GM20000 (cell line): ENCODE measurements at regions not wholly inside any gene's neighbourhood (a gene's known extent, or its start where the extent isn't known, plus 50 kb on each side); places are given as distances from the start of the nearest gene placed in this dataset.
"Not testable (repeated sequence)": the region's sequence is repeated elsewhere in the genome, so short reads cannot be mapped to it uniquely, and the experiment has no call there.

Source experiments
- DNase-seq: peaks from one replicate; pipeline ENCODE4 v3.0.0; 2012; ENCODE audit warnings: low spot score
- TF ChIP-seq, protein P1 (sequence below): IDR thresholded peaks from 2 replicates; pipeline ENCODE4 v1.5.1; 2012; ENCODE audit warnings: mild to moderate bottlenecking, control low read depth; ENCODE audit errors: extremely low read depth, missing control alignments

DNA sequence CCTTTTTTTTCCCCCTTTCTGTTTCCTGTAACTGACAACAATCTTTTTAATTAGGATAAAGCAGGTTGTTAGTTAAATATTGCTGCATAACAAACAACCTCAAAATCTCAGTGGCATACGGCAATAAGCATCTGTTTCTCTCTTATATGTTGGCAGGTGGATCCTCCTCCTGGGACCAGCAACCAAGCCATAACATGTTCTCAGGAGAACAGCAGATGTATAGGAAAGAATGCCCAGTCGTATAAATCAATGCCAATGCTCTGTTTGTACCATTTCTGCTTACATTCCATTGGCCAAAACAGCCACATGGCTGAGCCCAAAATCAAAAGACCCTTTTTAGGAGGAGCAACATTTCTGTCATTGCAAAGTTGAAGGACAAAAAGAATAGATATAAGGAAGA lies 445.7 kb downstream of the AASDHPPT start:
- TF ChIP-seq, protein P1, sequence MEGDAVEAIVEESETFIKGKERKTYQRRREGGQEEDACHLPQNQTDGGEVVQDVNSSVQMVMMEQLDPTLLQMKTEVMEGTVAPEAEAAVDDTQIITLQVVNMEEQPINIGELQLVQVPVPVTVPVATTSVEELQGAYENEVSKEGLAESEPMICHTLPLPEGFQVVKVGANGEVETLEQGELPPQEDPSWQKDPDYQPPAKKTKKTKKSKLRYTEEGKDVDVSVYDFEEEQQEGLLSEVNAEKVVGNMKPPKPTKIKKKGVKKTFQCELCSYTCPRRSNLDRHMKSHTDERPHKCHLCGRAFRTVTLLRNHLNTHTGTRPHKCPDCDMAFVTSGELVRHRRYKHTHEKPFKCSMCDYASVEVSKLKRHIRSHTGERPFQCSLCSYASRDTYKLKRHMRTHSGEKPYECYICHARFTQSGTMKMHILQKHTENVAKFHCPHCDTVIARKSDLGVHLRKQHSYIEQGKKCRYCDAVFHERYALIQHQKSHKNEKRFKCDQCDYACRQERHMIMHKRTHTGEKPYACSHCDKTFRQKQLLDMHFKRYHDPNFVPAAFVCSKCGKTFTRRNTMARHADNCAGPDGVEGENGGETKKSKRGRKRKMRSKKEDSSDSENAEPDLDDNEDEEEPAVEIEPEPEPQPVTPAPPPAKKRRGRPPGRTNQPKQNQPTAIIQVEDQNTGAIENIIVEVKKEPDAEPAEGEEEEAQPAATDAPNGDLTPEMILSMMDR = no peak
- no peak for DNase-seq

DNA sequence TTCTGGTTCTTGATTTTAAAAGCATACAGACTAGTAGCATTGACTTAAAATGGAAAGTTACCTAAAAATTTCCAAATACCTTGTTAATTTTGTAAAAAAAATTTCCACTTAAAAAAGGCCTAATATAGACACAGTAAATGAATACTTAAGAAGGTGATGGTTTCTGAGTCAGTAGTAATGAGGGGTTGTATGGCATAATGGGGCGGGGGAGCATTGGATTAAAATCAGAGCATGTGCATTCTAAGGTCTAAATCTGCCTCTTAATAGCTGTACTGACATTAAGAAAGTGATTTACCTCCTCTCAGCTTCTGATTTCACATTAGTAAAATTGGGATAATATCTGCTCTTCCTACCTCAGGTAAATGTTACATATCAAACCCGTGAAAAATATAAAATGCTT lies 446.5 kb downstream of the AASDHPPT start:
- TF ChIP-seq, protein P1 = no peak
- DNase-seq = no peak

DNA sequence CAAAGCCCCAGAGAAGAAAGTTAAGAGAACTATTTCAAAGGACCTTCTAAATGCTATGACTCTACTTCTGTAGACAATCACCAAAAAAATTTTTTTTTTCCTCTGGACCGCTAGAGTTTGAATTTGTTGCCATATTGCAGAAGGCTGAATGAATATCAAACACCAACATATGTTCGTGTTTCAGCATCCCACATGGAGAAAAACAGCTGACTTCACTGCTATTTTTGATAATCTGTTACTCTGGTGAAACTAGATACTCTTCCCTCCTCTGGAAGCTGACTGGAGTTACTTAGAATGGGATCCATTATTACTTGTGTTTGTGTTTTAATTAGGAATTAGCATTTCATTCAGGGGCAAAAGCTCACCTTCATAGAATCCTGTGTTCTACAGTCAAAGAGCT lies 447.0 kb downstream of the AASDHPPT start:
- TF ChIP-seq, protein P1 = no peak
- DNase-seq = no peak

DNA sequence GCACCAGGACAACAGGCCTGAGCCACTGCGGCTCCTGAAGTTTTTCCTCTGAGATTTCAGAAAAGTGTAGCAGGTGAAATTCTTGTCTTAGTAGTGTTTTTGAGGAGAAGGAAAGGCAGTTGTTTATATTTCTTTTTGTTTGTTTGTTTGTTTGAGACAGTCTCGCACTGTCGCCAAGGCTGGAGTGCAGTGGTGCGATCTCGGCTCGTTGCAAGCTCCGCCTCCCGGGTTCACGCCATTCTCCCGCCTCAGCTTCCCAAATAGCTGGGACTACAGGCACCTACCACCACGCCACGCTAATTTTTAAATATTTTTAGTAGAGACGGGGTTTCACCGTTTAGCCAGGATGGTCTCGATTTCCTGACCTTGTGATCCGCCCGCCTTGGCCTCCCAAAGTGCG lies 454.2 kb downstream of the AASDHPPT start:
- DNase-seq = not testable (repeated sequence)

DNA sequence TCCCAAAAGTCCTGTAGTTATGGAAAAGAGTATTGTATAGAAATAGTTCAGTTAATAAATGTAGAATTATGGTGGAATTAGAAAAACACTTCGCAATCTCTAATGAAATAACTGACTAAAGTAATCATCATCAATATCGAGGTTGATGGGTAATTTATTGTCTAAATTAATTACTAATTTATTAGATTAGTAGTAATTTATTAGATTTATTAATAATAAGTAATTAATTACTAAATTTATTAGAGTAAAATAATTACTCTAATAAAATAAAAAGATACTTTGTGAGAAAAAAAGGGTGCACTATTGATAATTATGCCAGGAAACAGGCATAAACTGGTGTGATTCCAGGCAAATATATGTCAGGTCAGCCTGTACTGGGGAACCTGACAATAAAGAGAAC lies 455.6 kb downstream of the AASDHPPT start:
- no peak for DNase-seq
- TF ChIP-seq, protein P1 = no peak

DNA sequence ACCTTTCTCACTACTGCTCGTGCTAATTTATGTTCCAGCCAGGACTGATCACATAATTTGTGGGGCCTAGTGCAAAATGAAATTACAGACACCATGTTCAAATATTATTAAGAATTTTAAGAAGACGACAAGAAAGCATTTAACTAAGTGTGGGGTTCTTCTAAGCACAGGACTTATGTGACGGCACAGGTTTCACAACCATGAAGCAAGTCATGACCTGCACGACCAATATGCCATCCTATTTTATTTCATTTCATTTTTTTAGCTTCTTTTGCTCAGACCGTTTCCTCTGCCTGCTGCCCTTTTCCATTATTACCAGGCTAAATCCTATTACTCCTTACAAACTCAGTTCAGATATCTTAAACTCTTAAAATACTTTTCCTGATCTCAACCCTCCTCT lies 462.5 kb downstream of the AASDHPPT start:
- TF ChIP-seq, protein P1 = no peak
- DNase-seq = no peak

DNA sequence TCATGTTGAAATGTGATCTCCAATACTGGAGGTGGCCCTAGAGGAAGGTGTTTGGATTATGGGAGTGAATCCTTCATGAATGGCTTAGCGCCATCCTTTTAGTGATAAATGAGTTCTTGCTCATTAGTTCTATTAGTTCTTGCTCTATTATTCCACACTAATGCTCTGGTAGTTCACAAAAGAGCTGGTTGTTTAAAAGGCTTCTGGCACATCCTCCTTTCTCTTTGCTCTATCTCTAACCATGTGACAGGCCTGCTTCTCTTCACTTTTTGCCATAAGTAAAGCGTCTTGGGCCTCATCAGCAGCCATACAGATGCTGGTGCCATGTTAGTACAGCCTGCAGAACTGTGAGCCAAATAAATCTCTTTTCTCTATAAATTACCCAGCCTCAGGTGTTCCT lies 469.9 kb downstream of the GUCY1A2 start:
- TF ChIP-seq, protein P1 = no peak
- no peak for DNase-seq

DNA sequence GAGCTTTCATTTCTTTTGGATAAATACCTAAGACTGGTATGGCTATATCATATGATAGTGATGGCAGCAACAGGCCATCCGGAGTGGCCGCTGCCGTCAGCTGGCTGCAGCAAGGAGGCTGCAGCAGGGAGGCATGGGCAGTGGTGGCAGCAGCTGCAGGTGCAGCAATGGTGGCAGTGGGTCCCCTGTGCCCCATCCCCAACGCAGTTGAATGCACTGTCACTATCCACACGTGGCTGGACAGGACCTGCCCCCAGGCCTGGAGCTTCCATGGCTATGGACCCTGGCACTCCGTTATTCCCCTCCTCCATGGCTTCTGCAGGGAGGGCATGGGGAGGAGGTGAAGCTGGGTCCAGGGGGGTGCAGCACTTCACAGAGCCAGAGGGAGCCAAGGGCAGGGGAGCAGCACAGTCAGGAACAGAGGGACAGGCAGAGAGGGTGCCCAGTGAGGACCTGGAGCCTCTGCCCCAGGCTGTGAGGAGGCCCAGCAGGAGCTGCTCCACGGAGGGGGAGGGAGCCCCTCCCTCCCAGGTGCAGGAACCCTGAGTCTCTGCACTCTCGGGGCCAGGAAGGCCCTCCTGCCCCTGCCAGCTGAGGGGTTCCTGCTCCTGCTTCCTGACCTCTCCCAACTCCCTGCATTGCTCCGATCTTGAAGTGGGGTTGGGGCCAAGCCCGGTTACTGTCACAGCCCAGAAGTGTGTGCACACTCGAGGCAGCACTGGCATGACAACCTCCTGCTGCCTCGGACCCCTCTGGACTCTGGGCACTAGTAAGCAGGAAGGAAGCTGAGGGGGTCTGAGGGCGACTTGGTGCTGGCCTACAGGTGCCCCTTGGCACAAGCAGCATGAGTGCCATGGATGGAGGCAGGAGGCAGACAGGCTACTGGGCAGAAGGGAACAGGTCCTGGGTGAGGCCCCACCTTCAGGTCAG lies 466.3 kb downstream of the GUCY1A2 start:
- TF ChIP-seq, protein P1 = no peak
- DNase-seq = no peak
